Jurkat, Clone E6-1 (cell line): ENCODE measurements at regions not wholly inside any gene's neighbourhood (a gene's known extent, or its start where the extent isn't known, plus 50 kb on each side); places are given as distances from the start of the nearest gene placed in this dataset.

Experiments
- DNase-seq: peaks from one replicate; pipeline ENCODE4 v3.0.0-alpha.2; 2011; ENCODE audit warnings: low read depth, low spot score
- H3K4me3 ChIP-seq: 2 replicates; pipeline ENCODE4 v1.5.1; 2011; ENCODE audit warnings: mild to moderate bottlenecking, low read length, control low read depth, moderate library complexity

GRCh38 chr10:111523016-111523415, 446.2 kb downstream of the ADRA2A start:
- no peak for DNase-seq
- H3K4me3 ChIP-seq, result no peak overlapping the region

GRCh38 chr10:111524134-111524533, 447.3 kb downstream of the ADRA2A start:
- no peak for DNase-seq
- H3K4me3 ChIP-seq, result no peak overlapping the region

GRCh38 chr10:111525696-111526095, 448.9 kb downstream of the ADRA2A start:
- no peak overlapping the region for H3K4me3 ChIP-seq
- no peak for DNase-seq

DNA sequence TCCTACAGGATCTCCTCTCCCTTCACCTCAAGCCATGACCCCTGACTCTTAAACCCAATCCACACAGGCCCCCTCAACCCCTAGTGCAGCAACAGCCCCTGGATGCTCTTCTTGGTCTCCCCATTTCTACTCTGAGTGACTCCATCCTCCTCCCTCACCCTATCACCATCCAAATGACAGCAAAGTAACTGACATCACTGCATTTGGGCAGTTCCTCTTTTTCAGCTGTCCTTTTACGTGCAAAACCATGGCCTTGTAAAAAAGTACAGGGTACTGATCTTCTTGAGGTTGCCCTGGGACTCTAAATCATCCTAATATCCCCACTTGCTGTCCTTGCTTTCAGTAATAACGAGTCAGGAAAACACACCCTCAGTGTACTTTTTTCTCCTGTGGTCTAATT, 454.9 kb downstream of the ADRA2A start:
- DNase-seq, result no peak
- H3K4me3 ChIP-seq, result no peak overlapping the region

DNA sequence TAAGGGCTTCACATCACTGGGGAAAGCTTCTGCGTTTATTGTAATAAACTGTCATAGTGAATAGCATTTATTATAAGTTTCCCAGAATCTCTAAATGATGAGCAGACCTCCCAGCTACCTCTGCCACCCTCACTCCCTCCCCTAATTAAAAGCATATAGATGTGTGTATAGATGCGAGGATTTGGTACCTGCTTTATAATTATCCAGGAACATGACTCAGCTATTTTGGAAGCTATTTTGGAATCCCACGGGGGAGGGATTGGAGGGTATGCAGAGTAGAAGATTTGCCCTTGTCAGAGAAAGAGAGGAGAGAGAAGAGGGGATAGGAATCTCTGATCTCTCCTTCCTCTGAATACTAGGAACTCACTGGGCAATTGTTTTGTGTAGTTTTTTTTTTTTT, 455.3 kb downstream of the ADRA2A start:
- no peak for DNase-seq
- H3K4me3 ChIP-seq, result no peak overlapping the region

- no peak for DNase-seq
- H3K4me3 ChIP-seq, result no peak overlapping the region
Observed at GRCh38 chr10:111539246-111539645, 462.4 kb downstream of the ADRA2A start.

DNA sequence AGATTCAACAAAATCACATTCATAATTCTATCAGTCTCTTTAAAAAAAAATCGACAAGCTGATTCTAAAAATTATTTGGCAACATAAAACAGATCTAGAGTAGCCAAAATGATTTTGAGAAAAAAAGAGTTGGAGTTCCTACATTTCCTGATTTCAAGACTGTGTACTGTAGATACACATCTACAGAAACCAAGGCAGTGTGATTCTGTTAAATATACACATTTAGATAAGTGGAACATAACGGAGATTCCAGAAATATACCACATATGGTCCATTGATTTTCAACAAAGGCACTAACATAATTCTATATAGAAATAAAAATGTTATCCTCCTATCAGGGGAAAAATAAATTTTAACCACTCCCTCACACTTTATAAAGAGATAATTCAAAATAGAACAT, 467.0 kb downstream of the ADRA2A start:
- DNase-seq, result no peak

DNA sequence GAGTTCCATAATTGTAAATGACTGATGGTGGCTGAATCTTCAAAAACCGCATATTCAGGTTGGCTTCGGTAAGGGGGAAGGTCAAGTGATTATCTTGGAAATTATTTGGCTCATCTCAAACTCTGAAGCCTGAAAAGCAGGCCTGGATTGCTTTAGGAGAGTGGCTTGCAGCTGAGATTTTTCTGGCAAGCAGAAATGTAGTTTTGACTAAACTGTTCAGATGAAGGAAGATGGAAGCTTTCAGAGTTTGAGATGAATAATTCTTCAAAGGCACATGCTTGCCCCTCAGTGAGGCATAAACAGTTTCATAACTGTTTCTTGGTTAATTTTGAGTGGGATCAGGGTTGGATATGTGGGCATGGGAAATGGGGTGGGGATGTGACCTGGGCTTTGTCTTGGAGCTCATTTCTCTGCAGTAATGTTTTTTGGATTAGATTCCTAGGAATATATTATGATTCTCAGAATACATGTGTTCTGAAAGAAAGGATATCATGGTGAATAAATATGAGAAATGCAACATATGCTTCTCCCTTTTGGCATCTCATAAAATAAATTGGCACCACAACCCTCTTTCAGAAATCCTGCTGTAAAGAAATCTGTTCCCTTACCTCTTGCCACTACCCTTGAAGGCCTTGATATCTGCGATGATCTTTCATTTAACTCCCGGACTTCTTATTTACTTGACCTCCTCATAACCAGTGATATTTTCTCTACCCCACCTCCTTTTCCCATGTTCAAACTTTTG, 469.2 kb downstream of the ADRA2A start:
- DNase-seq, result no peak
- H3K4me3 ChIP-seq, result no peak overlapping the region

More for the DNA sequence above, 467.0 kb downstream of the ADRA2A start:
- H3K4me3 ChIP-seq, result no peak overlapping the region

- no peak for DNase-seq
- H3K4me3 ChIP-seq, result no peak overlapping the region
Observed at GRCh38 chr10:111548084-111548726, 471.4 kb downstream of the ADRA2A start.

GRCh38 chr10:111551001-111551400, 474.2 kb downstream of the ADRA2A start:
- H3K4me3 ChIP-seq, result no peak overlapping the region
- DNase-seq, result no peak

- no peak overlapping the region for H3K4me3 ChIP-seq
- no peak for DNase-seq
Observed at GRCh38 chr10:111556666-111557065, 479.8 kb downstream of the ADRA2A start.

GRCh38 chr10:111558211-111558610, 481.4 kb downstream of the ADRA2A start:
- DNase-seq, result no peak
- no peak overlapping the region for H3K4me3 ChIP-seq

- no peak for DNase-seq
- no peak overlapping the region for H3K4me3 ChIP-seq
Observed at GRCh38 chr10:111560027-111560426, 483.2 kb downstream of the ADRA2A start.

DNA sequence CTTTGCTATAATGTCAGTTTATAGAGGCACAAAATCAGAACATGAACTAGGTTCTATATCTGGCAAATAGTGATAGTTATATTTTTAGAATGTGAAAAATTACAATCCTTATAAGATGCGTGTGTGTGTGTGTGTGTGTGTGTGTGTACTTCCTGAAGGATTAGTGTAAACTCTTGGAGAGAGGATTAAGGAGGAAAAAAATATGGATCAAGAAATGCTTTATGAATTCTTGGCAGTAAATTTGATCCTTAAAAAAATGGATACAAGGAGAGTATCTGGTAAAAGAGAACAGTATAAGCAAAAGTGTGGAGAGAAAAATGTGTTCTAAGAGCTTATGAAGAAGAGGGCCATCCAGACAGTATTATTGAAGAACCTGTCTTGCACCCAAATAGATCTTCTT, 484.3 kb downstream of the ADRA2A start:
- no peak for DNase-seq
- no peak overlapping the region for H3K4me3 ChIP-seq

DNA sequence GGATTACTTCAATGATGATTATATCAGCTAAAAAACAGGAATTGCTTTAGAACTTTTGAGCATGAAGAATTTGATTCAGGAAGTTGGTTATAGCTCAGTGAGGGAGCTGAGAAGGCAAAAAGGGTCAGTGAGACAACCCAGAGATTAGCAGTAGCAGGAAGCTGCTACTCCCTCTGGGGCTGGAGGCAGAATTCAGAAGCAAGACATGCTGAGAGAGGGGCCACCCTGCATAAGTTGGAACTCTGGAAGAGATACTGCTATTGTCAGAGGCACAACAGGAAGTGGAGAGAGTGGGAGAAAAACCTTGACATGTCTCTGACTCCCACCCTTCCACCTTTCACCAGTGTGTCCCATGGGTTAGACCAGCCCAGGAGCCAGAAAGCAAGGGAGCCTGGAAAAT, 488.7 kb downstream of the ADRA2A start:
- H3K4me3 ChIP-seq, result no peak overlapping the region
- no peak for DNase-seq

DNA sequence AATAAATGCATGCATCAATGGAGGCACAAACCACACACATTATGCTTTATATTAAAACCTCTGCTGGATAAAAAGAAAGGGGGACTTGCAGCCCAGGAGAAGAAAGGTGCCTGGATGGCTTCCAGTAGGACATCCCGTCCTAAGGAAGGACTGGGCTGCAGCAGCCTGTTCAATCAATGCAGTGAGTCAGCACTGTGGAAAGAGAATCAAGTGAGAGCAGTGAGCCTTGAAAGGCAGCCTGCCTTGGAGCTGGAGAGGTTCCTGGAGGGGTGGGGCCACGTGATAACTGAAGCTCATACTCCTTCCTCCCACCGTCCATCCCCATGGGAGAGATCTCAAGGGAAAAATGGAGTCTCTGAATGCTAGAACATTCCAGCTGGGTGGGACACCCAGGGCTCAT, 501.2 kb downstream of the ADRA2A start:
- H3K4me3 ChIP-seq, result no peak overlapping the region
- no peak for DNase-seq

DNA sequence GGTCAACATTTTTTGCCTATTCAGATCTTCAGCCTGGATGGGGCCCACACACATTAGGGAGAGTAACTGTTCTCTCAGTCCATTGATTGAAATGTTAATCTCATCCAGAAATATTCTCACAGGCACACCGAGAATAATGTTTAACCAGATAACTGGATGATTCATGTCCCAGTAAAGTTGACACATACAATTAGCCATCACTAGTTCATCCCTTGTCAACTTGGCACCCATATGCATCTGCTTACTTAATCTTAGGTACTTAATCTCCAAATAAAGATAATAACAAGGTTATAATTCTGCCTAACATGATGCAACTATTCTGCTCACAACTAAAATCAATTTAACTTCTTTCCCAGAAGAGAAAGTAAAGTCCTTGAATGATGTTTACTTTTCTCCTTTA, 502.6 kb downstream of the ADRA2A start:
- no peak for DNase-seq
- H3K4me3 ChIP-seq, result no peak overlapping the region

- DNase-seq, result no peak
- no peak overlapping the region for H3K4me3 ChIP-seq
Observed at GRCh38 chr10:111590703-111591102, 513.9 kb downstream of the ADRA2A start.

- no peak overlapping the region for H3K4me3 ChIP-seq
- no peak for DNase-seq
Observed at GRCh38 chr10:111593578-111593977, 516.7 kb downstream of the ADRA2A start.

GRCh38 chr10:111595173-111595572, 518.3 kb downstream of the ADRA2A start:
- H3K4me3 ChIP-seq, result no peak overlapping the region
- DNase-seq, result no peak
